HG03095 (cell line): ENCODE measurements at regions not wholly inside any gene's neighbourhood (a gene's known extent, or its start where the extent isn't known, plus 50 kb on each side); places are given as distances from the start of the nearest gene placed in this dataset.

Experiments
- ATAC-seq: cut with Tn5 transposase; IDR thresholded peaks from one replicate; pipeline ENCODE4 v1.9.1; 2021; ENCODE audit warnings: moderate library complexity; ENCODE audit not compliant: unreplicated experiment

GRCh38 chr5:124287813-124288212, 458.6 kb downstream of the ZNF608 start:
- ATAC-seq = no peak

- no peak for ATAC-seq
Measured at GRCh38 chr5:124285733-124286132, 460.7 kb downstream of the ZNF608 start.

- no peak for ATAC-seq
Measured at GRCh38 chr5:124285071-124285470, 461.4 kb downstream of the ZNF608 start.

- ATAC-seq = no peak
Measured at GRCh38 chr5:124283031-124283430, 463.4 kb downstream of the ZNF608 start.

- ATAC-seq = no peak
Measured at GRCh38 chr5:124280079-124280478, 466.4 kb downstream of the ZNF608 start.

- ATAC-seq = no peak
Measured at GRCh38 chr5:124279146-124279876, 467.1 kb downstream of the ZNF608 start.

GRCh38 chr5:124278636-124279035, 467.8 kb downstream of the ZNF608 start:
- no peak for ATAC-seq

- ATAC-seq = no peak
Measured at GRCh38 chr5:124277767-124278545, 468.5 kb downstream of the ZNF608 start.

GRCh38 chr5:124276166-124276565, 470.3 kb downstream of the ZNF608 start:
- no peak for ATAC-seq

GRCh38 chr5:124274949-124275348, 471.5 kb downstream of the ZNF608 start:
- no peak for ATAC-seq

GRCh38 chr5:124264499-124264898, 481.9 kb downstream of the ZNF608 start:
- ATAC-seq = no peak

- ATAC-seq = no peak
Measured at GRCh38 chr5:124263680-124264491, 482.6 kb downstream of the ZNF608 start.

GRCh38 chr5:124262991-124263571, 483.4 kb downstream of the ZNF608 start:
- no peak for ATAC-seq

- no peak for ATAC-seq
Measured at GRCh38 chr5:124262470-124262869, 484.0 kb downstream of the ZNF608 start.

GRCh38 chr5:124261848-124262247, 484.6 kb downstream of the ZNF608 start:
- no peak for ATAC-seq

GRCh38 chr5:124260921-124261515, 485.4 kb downstream of the ZNF608 start:
- no peak for ATAC-seq

- ATAC-seq = no peak
Measured at GRCh38 chr5:124259017-124259416, 487.4 kb downstream of the ZNF608 start.

GRCh38 chr5:124257048-124257447, 489.4 kb downstream of the ZNF608 start:
- no peak for ATAC-seq

- ATAC-seq = no peak
Measured at GRCh38 chr5:124253203-124253810, 493.1 kb downstream of the ZNF608 start.

- no peak for ATAC-seq
Measured at GRCh38 chr5:124252747-124253146, 493.7 kb downstream of the ZNF608 start.
